Esophagus muscularis mucosa (tissue), 4 donors: ENCODE measurements at regions not wholly inside any gene's neighbourhood (a gene's known extent, or its start where the extent isn't known, plus 50 kb on each side); places are given as distances from the start of the nearest gene placed in this dataset.

Experiments used
- CTCF ChIP-seq, 3 experiments: fragments of 200-600 bp in 2 of 3; fragments of 450-650 bp in 1 of 3; sonication (generic) in 2 of 3; IDR thresholded peaks; one replicate each; pipeline ENCODE4 v1.5.1; 2017 to 2019; ENCODE audit warnings: antibody characterized with exemption in 3 of 3, mild to moderate bottlenecking in 2 of 3, moderate library complexity in 1 of 3
- EP300 ChIP-seq: sonication (generic); formaldehyde crosslinking; IDR thresholded peaks from one replicate; pipeline ENCODE4 v1.6.1; 2017; ENCODE audit warnings: antibody characterized with exemption
- POLR2A ChIP-seq: fragments of 450-650 bp; IDR thresholded peaks from one replicate; pipeline ENCODE4 v1.6.1; 2017; ENCODE audit warnings: antibody characterized with exemption, moderate library complexity, mild to moderate bottlenecking, low read depth
- POLR2AphosphoS5 ChIP-seq, 2 donors: sonication (generic); formaldehyde crosslinking; IDR thresholded peaks; one replicate each; pipeline ENCODE4 v1.6.1; 2017; ENCODE audit warnings: antibody characterized with exemption in 2 of 2

GRCh38 chr7:42766782-42767423 is 145.0 kb downstream of the C7orf25 start:
- TF ChIP-seq CTCF (IDR thresholded peaks at IDR 0.05) = no peak
- no peak for TF ChIP-seq EP300
- TF ChIP-seq POLR2A = no peak
- TF ChIP-seq POLR2AphosphoS5 (IDR thresholded peaks at IDR 0.05) = no peak
